GM06990 (cell line): ENCODE measurements at regions not wholly inside any gene's neighbourhood (a gene's known extent, or its start where the extent isn't known, plus 50 kb on each side); places are given as distances from the start of the nearest gene placed in this dataset.

Experiments used
- DNase-seq: peaks from one replicate; pipeline ENCODE4 v3.0.0-alpha.2; 2011; ENCODE audit not compliant: insufficient read length; ENCODE audit errors: extremely low read depth
- H3K27me3 ChIP-seq: replicated peaks from 2 replicates; pipeline ENCODE4 v1.6.0; 2011; ENCODE audit warnings: low read length; ENCODE audit not compliant: control insufficient read depth, insufficient read depth
- H3K36me3 ChIP-seq: 2 replicates; pipeline ENCODE4 v1.5.1; 2011; ENCODE audit warnings: low read length; ENCODE audit not compliant: control insufficient read depth, insufficient read depth
- H3K4me3 ChIP-seq: replicated peaks from 2 replicates; pipeline ENCODE4 v1.5.1; 2011; ENCODE audit warnings: low read depth, mild to moderate bottlenecking, control low read depth, low read length
- TF ChIP-seq, protein P1 (sequence below): IDR thresholded peaks from 2 replicates; pipeline ENCODE4 v1.5.1; 2011; ENCODE audit warnings: low read length, control low read depth, mild to moderate bottlenecking, inconsistent platforms; ENCODE audit not compliant: insufficient read depth, poor library complexity, severe bottlenecking

DNA sequence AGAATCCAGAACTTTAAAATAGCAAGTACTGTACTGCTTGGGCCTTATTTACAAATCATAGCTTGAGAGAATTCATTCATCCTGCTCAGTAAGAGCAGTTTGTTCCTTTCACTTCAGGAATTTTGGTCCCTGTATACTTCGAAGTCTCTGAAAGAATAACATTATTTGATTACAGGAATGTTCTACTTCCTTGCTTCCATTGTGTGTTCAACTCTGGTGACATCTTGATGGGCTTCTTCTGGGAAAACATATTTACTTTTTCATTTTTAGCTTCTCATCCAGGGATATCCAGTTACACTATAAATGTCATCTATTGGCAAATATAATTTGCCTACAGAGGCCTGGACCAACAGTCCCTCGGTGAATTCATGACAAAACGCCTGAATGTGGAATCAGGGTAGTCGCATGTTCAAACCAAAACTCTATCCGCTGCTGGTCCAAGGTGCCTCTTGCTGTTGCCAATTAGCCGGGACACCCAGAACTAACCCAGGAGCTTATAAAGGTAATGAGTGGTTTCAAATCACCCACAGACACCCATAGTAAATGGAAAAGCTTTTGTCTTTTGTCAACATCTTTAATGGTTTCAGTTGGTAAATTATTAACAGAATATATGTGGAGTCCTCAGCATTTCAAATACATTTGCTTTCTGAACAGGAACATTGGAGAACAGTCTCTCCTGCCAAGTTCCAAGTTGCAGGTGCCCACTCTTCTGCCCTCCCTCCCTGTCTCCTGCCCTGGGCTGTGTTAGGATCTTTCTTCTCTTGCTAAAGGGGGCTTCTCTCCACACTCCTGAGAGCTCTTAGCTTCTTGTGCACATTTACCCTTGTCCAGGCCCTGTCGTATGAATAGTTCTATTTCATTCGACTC, 162.5 kb upstream of the CITED2 start:
- Histone ChIP-seq H3K36me3 (no peaks in the 10 kb centered on the region), H3K27me3 (no peaks in the 10 kb centered on the region), H3K4me3 (no peak overlapping the region)
- TF ChIP-seq, protein P1, sequence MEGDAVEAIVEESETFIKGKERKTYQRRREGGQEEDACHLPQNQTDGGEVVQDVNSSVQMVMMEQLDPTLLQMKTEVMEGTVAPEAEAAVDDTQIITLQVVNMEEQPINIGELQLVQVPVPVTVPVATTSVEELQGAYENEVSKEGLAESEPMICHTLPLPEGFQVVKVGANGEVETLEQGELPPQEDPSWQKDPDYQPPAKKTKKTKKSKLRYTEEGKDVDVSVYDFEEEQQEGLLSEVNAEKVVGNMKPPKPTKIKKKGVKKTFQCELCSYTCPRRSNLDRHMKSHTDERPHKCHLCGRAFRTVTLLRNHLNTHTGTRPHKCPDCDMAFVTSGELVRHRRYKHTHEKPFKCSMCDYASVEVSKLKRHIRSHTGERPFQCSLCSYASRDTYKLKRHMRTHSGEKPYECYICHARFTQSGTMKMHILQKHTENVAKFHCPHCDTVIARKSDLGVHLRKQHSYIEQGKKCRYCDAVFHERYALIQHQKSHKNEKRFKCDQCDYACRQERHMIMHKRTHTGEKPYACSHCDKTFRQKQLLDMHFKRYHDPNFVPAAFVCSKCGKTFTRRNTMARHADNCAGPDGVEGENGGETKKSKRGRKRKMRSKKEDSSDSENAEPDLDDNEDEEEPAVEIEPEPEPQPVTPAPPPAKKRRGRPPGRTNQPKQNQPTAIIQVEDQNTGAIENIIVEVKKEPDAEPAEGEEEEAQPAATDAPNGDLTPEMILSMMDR: no peak
- DNase-seq: no peak

DNA sequence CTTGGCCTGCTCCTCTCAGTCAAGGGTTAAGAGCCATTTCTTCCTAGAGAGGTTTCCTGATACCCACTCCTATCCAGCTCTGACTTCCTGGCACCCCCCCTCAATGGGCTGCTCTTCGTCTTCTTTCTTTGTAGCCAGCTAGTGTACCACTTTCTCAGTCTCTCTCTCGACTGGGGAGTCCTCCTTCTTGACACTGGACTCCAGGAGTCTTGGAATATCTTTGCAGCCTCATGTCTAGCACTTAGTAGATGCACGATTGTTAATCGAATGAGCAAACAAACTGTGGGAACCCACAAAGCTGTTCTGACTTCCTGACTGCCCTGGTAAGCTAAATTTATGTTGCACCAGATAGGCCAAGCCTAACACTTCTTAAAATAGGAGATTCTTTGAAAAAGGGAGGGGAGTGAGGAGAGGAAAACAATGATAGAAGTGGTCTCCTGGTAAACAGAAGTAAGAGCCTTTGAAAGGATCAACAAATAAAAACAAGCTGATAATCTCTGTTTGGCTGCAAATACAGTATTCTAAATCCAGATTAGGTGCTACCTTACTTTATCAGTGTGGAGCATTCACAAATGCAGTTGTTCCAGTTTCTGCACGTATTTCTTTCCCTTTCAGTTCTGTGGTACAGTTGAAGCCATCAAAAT, 160.1 kb upstream of the CITED2 start:
- Histone ChIP-seq H3K36me3 (no peaks in the 10 kb centered on the region), H3K27me3 (no peaks in the 10 kb centered on the region), H3K4me3 (no peak overlapping the region)
- no peak for DNase-seq
- TF ChIP-seq, protein P1: no peak

DNA sequence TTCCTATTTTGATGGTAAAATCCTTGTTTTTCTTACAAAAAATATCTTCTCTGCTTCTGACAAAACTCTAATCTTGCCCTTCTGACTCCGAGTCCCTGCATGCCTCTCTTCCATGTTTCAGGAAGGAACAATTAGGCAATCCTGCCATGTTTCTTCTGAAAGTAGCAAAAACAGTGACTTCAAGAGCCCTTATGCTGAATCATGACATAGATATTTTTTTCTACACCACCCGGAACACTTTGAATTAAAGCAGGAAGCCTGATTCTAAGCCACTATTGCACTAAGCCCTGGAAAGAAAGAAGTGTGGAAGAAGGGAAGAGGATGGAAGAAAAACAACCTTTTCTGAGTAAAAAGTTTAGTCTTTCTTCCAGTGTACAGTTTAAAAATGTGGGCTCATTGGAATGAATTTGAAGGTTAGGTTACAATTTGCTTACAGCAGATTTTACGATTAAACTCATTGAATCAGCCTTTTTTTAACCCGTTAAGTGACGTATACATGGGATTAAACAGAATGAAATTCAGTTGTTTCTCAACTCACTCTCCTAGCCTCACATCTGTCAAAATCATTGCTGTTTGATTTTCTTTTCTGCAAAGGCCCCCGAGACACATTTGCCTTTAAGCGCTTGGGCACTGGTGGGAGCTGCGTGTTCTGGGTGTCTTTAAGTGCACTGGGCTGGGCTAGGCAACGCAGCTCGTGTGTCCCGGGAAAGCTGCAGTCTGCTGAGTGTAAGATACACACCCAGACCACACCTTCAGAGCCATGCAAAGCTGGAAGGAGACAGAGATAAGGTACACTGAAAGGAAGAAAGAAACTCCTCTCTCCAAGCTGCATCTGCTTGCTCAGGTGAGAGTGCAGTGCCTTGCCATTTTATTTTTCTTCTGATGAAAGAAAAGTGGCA, 159.4 kb upstream of the CITED2 start:
- DNase-seq: no peak
- no peak overlapping the region for H3K4me3 ChIP-seq

DNA sequence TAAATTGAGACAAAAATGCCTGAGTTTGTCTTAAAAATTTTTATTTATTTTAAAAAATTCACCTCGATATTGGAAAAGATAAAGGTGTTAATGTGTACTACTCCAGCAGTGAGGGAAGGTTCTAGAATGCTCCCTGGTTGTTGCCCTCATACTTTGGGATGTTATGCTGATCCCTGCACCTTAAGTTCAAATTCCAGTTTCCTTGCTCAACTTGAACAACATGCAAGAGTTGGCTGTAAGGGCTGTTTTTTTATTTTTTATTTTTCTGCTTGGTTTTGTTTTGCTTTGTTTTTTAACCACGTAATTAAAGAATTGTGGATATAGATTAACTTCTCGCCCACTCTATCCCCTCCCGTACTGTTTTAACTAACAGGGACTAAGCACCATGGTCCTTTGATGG, 158.7 kb upstream of the CITED2 start:
- H3K4me3 ChIP-seq: no peak overlapping the region
- TF ChIP-seq, protein P1: no peak
- H3K27me3 ChIP-seq: no peaks in the 10 kb centered on the region
- H3K36me3 ChIP-seq: no peaks in the 10 kb centered on the region
- DNase-seq: no peak

More for the DNA sequence above, 159.4 kb upstream of the CITED2 start:
- TF ChIP-seq, protein P1: no peak
- Histone ChIP-seq H3K27me3 (no peaks in the 10 kb centered on the region), H3K36me3 (no peaks in the 10 kb centered on the region)

DNA sequence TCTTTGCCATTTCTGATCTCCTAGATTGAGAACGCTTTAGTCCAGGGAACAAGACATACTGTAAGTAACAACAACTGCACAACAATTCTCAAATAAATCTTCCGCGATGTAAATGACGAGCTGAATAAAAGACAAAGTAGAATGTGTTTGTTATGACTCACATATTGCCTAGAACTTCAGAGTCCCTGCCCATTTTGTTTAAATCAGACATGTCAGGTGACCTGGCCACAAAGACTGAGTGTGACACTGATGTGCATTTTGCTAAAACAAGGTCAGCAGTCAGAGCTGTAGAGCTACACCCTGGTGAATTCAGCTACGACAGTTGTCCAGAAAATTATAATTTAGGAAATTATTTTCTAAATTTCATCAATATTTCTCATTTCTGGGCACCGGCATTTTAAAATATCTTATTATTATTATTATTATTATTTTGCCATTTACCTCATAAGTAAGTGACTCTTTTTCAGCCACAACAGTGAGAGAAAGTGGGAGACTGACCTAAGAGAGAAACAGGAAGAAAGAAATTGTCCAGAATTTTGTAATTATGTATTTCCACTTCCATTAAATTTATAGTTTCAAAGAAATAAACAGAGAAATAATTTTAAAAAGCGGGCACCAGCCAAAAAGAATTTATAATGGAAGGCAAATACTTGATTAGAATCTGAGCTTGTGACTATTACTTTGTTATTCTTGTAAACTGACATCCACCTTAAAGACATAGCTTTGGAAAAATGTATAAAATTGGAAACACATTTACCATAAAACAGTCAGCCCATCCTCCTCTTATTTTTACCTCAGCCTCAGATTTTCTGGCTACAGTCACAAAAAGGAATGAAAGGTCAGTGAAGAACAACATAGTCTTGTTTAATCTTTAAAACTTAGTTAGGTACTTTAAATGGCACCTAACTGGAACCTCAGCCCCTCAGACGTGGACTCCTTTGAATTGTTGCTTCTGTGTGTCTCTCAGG, 157.0 kb upstream of the CITED2 start:
- Histone ChIP-seq H3K36me3 (no peaks in the 10 kb centered on the region), H3K4me3 (no peak overlapping the region), H3K27me3 (no peaks in the 10 kb centered on the region)
- TF ChIP-seq, protein P1: no peak
- no peak for DNase-seq
